Sigmoid colon (tissue), 6 donors: ENCODE measurements at regions not wholly inside any gene's neighbourhood (a gene's known extent, or its start where the extent isn't known, plus 50 kb on each side); places are given as distances from the start of the nearest gene placed in this dataset.

Experiments
- DNase-seq: peaks from one replicate; pipeline ENCODE4 v3.0.0-alpha.2; 2019
- H3K27ac ChIP-seq, 4 donors: fragments of 200-600 bp; sonication (generic); one replicate each; pipeline ENCODE4 v1.5.1; 2016 to 2019; ENCODE audit warnings: mild to moderate bottlenecking in 1 of 4
- H3K27me3 ChIP-seq, 3 donors: fragments of 200-600 bp; sonication (generic); one replicate each; pipeline ENCODE4 v1.5.1; 2019; ENCODE audit warnings: mild to moderate bottlenecking in 1 of 3
- H3K36me3 ChIP-seq, 4 donors: fragments of 200-600 bp; sonication (generic); one replicate each; pipeline ENCODE4 v1.5.1; 2016 to 2019
- H3K4me1 ChIP-seq, 4 donors: fragments of 200-600 bp; sonication (generic); one replicate each; pipeline ENCODE4 v1.5.1; 2017 to 2019
- H3K4me3 ChIP-seq, 4 donors: fragments of 200-600 bp; sonication (generic); one replicate each; pipeline ENCODE4 v1.5.1; 2017 to 2019; ENCODE audit warnings: mild to moderate bottlenecking in 2 of 4, moderate library complexity in 1 of 4
- H3K9me3 ChIP-seq, 4 donors: fragments of 200-600 bp in 3 of 4; sonication (generic) in 3 of 4; one replicate each; pipeline versions ENCODE4 v1.5.1 to v1.6.1; 2013 to 2019
- CTCF ChIP-seq, 4 experiments: fragments of 450-650 bp in 3 of 4; fragments of 200-600 bp in 1 of 4; IDR thresholded peaks; one replicate each; pipeline ENCODE4 v1.5.1; 2016 to 2019; ENCODE audit warnings: antibody characterized with exemption in 4 of 4, mild to moderate bottlenecking in 3 of 4, moderate library complexity in 2 of 4
- EP300 ChIP-seq, 4 donors: sonication (generic); formaldehyde crosslinking; IDR thresholded peaks; one replicate each; pipeline ENCODE4 v1.6.1; 2017; ENCODE audit warnings: antibody characterized with exemption in 4 of 4
- POLR2A ChIP-seq, 2 donors: fragments of 450-650 bp; IDR thresholded peaks; one replicate each; pipeline ENCODE4 v1.6.1; 2016; ENCODE audit warnings: antibody characterized with exemption in 2 of 2, mild to moderate bottlenecking in 2 of 2, moderate library complexity in 2 of 2
- POLR2AphosphoS5 ChIP-seq, 4 donors: sonication (generic); formaldehyde crosslinking; IDR thresholded peaks; one replicate each; pipeline ENCODE4 v1.6.1; 2017; ENCODE audit warnings: antibody characterized with exemption in 4 of 4
- WGBS, 2 donors: extraction: QIAGEN DNeasy Blood & Tissue Kit; methylation state at CpG; one replicate each; pipeline ENCODE4 v1.1.7; 2013; 5-methylcytosine and 5-hydroxymethylcytosine counted together
- intact Hi-C: fragments of 100-400 bp; cut with DNase I; formaldehyde crosslinking; loops from one replicate; pipeline ENCODE4 v1.15.1; 2023
- donor health status: healthy with polysubstance abuse.
- donor health status: healthy.

DNA sequence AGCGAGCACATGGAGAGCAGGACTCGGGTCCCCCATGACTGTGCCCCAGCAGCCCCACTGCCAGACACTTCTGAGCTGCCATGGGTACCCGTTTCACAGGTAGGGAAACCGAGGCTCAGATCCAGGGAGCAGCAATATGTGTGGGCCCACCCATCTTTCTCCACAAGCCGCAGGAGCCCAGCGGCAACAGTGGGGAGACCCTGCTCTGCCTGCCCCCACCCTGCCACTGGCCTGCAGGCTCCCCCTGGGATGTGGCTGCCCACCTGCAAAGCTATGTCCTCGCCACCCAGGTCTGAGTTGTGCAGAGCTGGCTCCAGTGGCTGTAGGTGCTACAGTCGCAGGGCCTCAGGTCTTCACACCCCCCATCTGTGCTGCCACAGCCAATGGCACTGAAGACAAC is 50.6 kb upstream of the C1QTNF9B start:
- Histone ChIP-seq H3K4me1 (no peaks in the 10 kb centered on the region), H3K27ac (no peak overlapping the region), H3K9me3 (no peaks in the 10 kb centered on the region), H3K4me3 (no peak overlapping the region), H3K27me3 (peaks cover 0 to 6% (median 6%) of the 10 kb centered on the region in 3 donors), H3K36me3 (no peaks in the 10 kb centered on the region)
- WGBS, 2 donors = 84 to 92% methylated on average over 8 of the region's 8 CpGs
- intact Hi-C loops = no loop called here
- TF ChIP-seq EP300 (IDR thresholded peaks at IDR 0.05) (no peak), POLR2A (IDR thresholded peaks at IDR 0.05) (no peak), POLR2AphosphoS5 (IDR thresholded peaks at IDR 0.05) (no peak), CTCF (IDR thresholded peaks at IDR 0.05) (no peak)
- no peak for DNase-seq

- H3K4me3 ChIP-seq = no peak overlapping the region
- TF ChIP-seq POLR2AphosphoS5 (IDR thresholded peaks at IDR 0.05) (no peak), POLR2A (IDR thresholded peaks at IDR 0.05) (no peak), EP300 (IDR thresholded peaks at IDR 0.05) (no peak), CTCF (IDR thresholded peaks at IDR 0.05) (no peak)
- H3K36me3 ChIP-seq = no peaks in the 10 kb centered on the region
- H3K4me1 ChIP-seq = no peaks in the 10 kb centered on the region
- peaks cover 0 to 6% (median 6%) of the 10 kb centered on the region in 3 donors for H3K27me3 ChIP-seq
- 75 to 83% methylated on average over 7 of the region's 7 CpGs for WGBS, 2 donors
- H3K9me3 ChIP-seq = no peaks in the 10 kb centered on the region
- intact Hi-C loops = no loop called here
- DNase-seq = no peak
- no peak overlapping the region for H3K27ac ChIP-seq
These were observed 51.9 kb upstream of the C1QTNF9B start for GRCh38 chr13:23949200-23949599.

- no peak for DNase-seq
- Histone ChIP-seq H3K27me3 (peaks cover 0 to 6% (median 6%) of the 10 kb centered on the region in 3 donors), H3K36me3 (no peaks in the 10 kb centered on the region), H3K9me3 (no peaks in the 10 kb centered on the region), H3K4me1 (no peaks in the 10 kb centered on the region), H3K27ac (no peak overlapping the region), H3K4me3 (no peak overlapping the region)
- TF ChIP-seq POLR2AphosphoS5 (IDR thresholded peaks at IDR 0.05) (no peak), EP300 (IDR thresholded peaks at IDR 0.05) (no peak), POLR2A (IDR thresholded peaks at IDR 0.05) (no peak), CTCF (IDR thresholded peaks at IDR 0.05) (no peak)
- intact Hi-C loops = no loop called here
- 80 to 86% methylated on average over 4 of the region's 4 CpGs for WGBS, 2 donors
These were observed 52.4 kb upstream of the C1QTNF9B start for GRCh38 chr13:23949736-23950135.

DNA sequence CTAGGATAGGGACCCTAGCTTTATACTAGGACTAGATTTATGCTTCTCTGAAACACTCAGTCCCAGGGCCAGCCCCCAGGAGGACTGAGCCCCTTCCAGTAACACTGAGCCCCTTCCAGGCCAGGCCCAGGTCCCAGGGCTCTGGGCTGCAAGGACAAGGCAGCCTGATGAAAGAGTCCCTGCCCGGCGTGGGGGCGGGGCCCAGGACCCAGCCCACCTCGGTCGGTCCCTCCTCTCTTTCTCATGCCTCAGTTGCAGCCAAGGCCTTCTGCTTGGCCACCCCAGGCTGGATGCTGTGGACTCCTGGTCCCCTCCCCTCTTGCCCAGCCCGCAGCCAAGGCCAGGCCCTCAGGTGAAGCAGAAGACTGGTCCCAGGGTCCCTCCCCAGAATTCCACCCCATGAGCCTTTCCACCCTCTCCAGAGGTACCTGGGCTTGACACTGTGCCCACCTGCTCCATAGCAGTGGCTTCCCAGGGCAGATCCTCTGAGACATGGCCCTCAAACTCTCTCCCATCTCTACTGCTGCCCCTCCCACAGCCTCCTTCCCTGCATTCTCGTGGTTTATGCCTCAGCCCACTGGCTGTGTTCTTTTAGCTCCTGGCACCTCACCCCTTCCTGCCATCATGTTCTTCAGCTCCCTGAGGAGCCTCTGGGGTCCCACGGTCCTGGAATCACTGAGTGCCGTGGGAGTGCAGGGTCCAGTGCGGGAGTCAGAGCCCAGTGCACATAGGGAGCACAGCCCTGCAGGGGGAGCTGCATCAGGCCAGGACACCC is 53.6 kb upstream of the C1QTNF9B start:
- DNase-seq = no peak
- Histone ChIP-seq H3K4me1 (peaks cover 0 to under 1% (median 0%) of the 10 kb centered on the region in 4 donors), H3K27ac (no peak overlapping the region), H3K9me3 (no peaks in the 10 kb centered on the region), H3K27me3 (peaks cover 0 to 6% (median 6%) of the 10 kb centered on the region in 3 donors), H3K4me3 (no peak overlapping the region), H3K36me3 (no peaks in the 10 kb centered on the region)
- WGBS, 2 donors = 87 to 88% methylated on average over 10 of the region's 10 CpGs
- TF ChIP-seq CTCF (IDR thresholded peaks at IDR 0.05) = no peak
- TF ChIP-seq POLR2AphosphoS5 (IDR thresholded peaks at IDR 0.05) = no peak
- no peak for TF ChIP-seq POLR2A (IDR thresholded peaks at IDR 0.05)
- no peak for TF ChIP-seq EP300 (IDR thresholded peaks at IDR 0.05)
- intact Hi-C loops = no loop called here
